OCI-M1 (cell line): ENCODE measurements at regions not wholly inside any gene's neighbourhood (a gene's known extent, or its start where the extent isn't known, plus 50 kb on each side); places are given as distances from the start of the nearest gene placed in this dataset.

Source experiments
- DNase-seq: peaks from one replicate; lab custom pipeline; 2025; lab: John Stamatoyannopoulos, UW

- DNase-seq = peak; percentile 50
Measured at GRCh38 chr15:31758126-31758525, 272.2 kb upstream of the CHRNA7 start.

DNA sequence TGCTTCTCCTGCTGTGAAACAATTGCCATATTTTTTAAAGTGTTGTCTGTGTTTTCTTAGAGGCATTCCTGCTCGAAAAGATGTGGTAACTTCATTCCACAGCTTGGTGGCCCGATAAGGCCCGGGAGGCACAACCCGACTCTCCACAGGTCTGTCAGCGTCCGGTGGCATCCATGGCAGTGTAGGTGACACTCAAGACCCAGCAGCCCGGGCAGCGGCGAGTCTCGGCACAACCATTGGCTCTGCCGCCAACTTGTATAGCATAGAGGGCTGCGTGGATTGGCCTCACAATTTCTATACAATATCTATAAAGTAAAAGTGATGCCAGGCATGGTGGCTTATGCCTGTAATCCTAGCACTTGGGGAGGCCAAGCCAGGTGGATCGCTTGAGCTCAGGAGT is 262.3 kb upstream of the CHRNA7 start:
- DNase-seq = no peak

DNA sequence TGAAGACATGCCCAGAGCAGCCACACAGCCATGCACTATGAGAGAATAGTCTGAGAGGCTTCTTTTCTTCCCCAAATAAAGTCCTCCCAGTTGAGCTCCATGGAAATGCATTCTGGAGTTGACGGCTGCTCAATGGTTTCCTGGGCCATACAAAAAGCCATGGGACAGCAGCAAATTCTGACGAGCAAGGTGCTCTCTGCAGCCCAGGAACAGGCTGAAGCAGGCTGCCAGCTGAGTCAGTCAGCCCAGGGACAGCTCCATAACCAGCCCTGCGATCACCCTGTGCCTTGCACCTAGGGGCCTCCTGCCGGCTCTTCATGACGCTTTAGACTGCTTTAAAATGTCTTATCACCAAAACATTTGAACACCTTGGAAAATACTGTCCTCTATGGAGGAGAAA is 256.3 kb upstream of the CHRNA7 start:
- no peak for DNase-seq

DNA sequence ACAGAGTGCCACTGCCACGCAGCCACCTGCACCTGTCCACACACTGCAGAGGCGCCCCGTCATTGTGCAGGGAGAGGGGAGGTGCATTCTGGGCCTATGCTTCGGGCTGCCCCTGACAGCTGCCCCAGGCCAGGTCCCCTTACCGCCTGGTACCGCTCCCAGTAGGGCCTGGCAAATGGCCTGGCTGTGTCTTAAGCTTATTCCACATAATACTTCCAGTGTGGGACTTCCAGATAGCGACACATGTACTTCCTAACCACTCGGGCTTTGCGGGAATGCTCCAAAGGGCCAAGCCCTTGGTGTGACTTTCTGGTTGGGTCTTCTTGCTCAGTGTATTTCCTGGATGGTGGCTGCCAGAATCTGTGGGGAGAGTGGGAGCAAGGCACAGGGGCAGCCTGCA is 254.3 kb upstream of the CHRNA7 start:
- DNase-seq = no peak

DNA sequence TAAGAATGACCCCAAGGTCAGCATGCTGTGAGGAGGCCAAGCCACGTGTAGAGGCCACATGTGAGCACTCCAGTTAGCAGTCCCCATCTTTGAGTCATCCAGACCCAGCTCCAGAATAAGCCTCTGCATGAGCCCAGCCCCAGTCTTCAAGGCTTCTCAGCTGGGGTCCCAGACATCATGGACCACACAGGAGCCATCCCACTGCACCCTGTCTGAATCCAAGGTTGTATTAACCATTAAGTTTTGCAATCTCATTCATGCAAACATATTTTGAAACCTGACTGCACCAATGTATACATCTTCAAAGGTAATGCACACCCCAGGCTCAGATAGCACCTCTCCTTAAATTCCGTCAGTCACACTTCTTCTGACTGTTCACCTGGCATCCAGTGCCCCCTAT is 249.1 kb upstream of the CHRNA7 start:
- no peak for DNase-seq

DNA sequence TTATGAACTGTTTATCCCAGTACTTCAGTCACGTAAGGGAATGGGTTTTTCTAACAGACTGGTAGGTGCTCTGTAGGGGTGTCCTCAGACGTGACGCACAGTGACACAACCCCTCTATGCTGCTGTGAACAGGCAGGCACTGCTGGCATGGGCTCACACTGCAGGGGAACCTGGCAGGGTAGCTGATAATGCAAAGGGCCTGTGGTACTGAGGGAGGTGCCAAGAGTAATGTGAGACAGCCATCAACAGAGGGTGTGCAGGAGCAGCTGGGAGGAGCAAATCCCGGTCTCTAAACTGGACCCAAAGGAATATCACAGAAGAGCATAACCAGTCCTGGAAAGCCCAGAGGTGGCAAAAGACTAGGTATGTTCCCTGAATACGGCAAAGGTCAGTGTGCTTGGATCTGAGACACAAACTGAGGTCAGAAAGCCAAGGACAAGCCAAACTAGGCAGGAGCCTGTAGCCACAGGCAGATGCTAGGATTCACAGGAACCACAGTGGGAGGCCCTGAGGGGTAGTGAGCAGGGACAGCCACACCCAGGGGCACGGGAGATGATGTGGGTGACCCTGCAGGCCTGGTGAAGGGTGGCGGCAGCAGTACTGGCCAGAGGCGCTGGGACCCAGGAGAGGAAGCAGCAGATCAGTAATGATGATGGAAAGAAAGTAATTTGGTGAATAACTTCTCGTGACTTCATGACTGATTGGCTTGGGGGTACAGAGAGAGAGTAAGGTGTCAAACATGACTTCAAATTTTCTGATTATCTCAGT is 248.1 kb upstream of the CHRNA7 start:
- no peak for DNase-seq

- DNase-seq = no peak
Measured at GRCh38 chr15:31782951-31783350, 247.4 kb upstream of the CHRNA7 start.

GRCh38 chr15:31786360-31786759 is 244.0 kb upstream of the CHRNA7 start:
- no peak for DNase-seq

DNA sequence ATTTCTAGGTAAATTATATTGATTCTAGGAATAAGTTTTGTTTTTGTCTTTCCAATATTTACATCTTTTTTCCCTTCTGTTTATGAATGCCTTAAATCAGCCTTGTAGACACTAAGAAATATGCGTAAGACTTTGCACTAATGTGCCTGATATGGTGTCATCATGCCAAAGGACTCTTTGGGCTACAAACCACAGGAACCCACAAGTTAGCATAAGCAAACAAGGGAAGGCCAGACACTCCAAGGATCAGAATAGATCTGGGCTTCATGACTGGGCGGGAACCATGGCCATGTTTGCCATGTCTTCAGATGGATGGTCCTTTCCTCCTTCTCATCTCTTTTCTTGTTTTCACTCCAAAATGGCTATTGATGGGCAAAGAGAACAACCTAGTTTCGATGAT is 242.2 kb upstream of the CHRNA7 start:
- no peak for DNase-seq

GRCh38 chr15:31792611-31793199 is 237.6 kb upstream of the CHRNA7 start:
- DNase-seq = no peak

DNA sequence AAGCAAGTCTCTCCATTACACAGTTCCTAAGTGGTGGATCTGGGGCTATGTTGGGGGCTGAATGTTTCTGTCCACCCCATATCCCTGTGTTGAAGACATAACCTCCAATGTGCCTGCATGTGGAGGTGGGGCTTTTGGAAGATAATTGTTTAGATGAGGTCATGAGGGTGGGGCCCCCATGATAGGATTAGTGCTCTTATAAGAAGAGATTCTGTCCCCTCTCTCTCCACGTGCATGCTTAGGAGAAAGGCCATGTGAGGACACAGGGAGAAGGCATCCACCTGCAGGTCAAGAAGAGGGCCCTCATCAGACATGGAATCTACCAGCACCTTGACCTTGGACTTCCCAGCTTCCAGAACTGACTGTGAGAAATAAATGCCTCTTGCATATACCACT is 231.0 kb upstream of the CHRNA7 start:
- no peak for DNase-seq

GRCh38 chr15:31799715-31800321 is 230.5 kb upstream of the CHRNA7 start:
- no peak for DNase-seq

- no peak for DNase-seq
Measured at GRCh38 chr15:31801152-31801551, 229.2 kb upstream of the CHRNA7 start.

DNA sequence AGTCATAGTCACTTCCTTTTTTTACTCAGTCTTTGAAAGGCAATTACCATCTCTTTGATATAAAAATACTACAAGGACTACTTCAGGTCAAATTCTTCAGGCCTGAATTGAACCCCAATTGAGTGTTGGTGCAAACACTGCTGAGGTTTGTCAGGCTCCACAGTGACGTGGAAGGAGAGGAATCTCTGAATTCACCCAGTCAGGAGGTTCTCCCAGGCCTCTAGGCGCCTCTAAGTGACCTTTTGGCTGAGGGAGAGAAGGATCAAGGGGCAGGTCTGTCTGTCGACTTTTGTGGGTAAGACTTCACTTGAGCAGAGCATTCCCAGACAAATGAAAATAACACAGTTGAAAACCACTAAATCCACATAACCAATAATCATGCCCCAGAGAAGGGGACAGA is 227.6 kb upstream of the CHRNA7 start:
- DNase-seq = no peak

DNA sequence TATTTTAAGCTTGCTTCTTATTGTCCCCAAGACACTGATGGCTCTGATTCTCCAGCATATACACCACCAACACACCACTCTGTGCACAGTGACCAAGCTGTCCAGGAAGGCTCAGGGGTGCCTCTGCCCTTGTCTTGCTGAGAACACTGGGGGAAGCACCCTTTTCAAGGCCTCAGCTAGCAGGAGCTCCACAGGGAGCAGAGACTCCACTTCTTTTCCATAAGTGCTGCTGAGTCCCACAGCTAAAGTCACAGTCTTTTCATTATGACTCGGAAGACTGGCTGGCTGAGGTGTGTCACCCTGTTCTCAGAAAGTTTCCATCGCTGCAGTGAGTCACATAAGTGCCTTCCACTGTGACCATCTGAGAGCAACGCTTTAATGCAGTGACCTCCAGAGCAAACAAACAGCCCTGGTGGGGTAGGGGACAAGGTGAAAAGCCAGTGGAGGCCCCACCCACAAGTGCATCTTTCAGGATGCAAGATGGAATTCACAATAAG is 226.9 kb upstream of the CHRNA7 start:
- no peak for DNase-seq

DNA sequence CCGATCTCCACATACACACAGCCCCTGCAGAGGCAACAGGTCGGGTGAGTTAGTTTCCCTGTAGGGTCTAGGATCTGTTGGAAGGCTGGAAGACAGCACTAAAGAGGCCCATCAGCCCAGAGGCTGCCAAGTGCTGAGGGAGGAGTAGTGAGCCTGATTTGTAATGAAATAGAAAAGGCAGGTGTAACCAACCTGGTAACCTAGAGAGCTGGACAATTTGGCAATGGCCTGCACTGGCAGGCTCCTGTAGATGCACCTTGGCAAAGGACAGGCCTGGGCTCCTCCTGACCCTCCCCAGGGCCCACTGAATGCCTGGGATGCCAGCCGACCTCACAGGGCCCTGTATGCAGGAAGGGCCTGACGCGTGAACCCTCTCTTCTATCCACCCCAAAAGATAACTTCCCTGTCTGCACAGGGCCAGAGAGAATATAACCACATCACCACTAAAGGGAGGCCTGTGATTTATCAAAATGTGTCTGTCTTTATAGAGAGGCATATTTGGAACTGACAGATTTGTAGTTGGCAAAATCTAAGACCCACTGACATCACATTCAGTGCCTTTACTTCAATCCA is 225.1 kb upstream of the CHRNA7 start:
- DNase-seq = no peak

DNA sequence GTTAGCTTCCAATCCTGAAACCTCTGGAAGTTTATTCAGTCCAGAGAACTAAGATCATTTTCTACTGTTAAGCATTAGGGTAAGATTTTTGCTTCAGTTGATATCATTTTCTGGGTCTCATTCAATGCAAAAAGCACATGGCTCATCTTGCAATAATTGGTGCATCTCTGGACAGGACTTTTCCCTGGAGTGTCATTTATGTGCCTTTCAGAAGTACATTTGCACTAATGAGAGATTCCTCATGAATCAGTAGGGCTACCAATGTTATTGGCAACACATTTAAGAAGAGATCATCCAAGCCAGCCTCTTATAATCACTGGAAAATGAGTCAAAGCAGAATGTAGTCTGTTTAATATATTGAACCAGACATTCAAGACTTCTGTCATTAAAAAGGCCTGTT is 224.2 kb upstream of the CHRNA7 start:
- DNase-seq = no peak

DNA sequence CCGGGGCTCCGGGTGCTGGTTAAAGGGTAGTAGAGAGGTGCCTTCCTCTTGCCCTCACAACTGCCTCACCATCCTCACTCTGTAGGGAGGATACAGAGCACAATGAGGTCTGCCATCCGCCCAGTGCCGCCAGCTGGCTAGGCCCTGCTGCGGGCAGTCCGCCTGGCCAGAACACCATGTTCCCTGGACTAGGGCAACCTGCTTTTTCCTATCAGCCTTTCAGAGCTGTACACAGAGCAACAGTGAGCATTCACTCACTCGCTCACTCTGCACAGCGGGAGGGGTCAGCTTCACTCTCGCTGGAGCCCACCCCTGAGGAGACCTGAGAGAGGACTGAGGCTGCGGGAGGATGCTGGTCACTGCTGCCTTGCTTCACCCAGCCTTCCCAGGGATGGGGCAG is 218.7 kb upstream of the CHRNA7 start:
- DNase-seq = no peak

DNA sequence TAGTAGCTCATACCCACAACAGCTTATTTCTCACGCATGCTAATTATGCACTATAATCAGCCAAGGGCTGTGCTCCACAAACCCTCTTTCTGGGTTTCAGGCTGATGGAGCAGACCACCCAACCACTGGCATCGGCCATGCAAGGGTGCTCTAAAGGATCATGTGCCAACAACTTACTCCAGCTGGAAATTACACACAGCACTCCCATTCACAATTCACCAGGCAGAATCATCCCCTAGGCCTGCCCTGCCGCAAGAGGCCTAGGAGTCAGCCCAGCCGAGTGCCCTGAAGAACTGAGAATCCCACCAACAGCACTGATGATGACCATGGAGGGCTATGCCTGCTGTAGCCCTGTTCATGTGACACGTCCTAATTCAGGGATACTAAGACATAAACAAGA is 216.2 kb upstream of the CHRNA7 start:
- DNase-seq = no peak

DNA sequence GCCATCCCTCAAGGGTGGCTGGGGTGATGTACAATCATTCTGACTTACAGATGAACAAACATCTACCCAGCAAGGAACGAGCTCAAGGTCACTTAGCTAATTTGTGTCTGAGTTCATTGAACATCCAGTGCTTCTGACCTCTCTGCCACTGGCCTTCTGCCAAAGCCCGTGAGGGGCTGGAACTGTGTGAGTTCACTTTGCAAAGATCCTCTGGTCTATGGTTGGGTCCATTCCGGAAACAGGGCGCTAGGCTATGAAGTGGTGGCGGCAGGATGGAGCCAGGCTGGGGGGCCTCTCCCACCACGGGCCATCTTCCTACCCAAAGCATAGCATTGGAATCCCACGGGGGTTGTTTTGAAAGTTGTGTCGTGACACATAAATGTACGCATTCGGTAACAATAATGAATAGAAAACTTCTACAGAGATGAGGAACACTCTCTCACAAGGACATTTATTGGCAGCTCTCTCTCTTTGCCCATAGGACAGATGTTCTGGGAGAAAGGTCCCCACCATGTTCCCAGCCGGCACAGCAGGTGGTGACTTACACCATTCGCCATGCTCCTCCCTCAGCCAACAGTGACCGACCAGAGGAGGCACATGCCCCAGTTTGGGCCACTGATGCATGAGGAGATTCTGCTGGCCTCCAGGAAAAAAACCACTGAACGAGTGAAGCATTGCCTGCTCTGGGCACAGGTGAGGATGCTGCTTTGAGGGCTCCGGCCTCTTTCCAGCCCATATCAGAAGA is 214.7 kb upstream of the CHRNA7 start:
- DNase-seq = no peak

DNA sequence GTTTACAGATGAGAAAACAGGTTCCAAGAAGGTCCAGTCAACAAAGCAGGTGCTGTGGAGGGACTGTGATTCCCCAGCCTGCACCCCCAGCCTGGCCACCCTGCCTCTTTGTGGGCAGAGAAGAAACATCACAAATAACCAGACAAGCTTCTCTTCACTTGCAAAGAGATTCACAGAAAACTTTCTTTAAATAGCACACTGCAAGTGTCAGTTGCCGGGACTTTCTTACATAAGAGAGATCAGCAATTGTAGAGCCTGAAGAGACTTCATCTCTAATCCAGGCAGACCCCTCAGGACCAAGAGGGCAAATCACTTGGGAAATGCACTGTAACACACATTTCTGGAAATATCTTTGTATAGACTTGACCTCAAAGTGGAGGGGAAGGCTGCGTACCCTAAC is 207.9 kb upstream of the CHRNA7 start:
- DNase-seq = no peak

DNA sequence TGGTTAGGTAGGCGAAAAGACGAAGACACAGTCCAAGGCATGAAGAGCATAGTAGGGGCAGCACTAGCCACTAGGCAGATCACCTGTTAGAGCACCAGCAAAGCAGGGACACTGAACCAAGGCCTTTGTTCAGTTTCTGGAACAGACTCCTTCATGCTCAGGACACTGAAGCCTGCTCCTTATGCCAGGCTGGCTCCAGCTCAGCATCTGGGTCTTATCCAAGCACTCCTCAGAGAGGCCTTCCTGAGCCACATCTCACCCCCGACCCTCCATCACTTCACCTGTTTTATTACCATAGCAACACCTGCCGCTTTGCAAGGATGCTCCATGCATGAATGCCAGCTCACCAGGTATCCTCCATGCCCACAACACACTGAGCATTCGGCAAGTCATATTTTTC is 206.3 kb upstream of the CHRNA7 start:
- DNase-seq = no peak
